K562 (cell line): ENCODE measurements at regions not wholly inside any gene's neighbourhood (a gene's known extent, or its start where the extent isn't known, plus 50 kb on each side); places are given as distances from the start of the nearest gene placed in this dataset.

Source experiments
- ATAC-seq: fragments of 200-7000 bp; cut with Tn5 transposase; 3 replicates; pipeline ENCODE4 v1.9.1; 2020; ENCODE audit warnings: moderate library complexity
- BruUV-seq: library from RNA; stranded (reverse); fragments of 400-500 nt; replicated peaks from 2 replicates; lab custom pipeline; 2021; lab: Mats Ljungman, UMichigan
- CTCF ChIA-PET: fragments of 300-600 bp; formaldehyde crosslinking; extraction: SDS; loops from one replicate; lab custom pipeline; 2021; ENCODE audit warnings: low intra/inter-chr PET ratio; lab: Yijun Ruan, JAX
- POLR2A ChIA-PET: fragments of 300-600, 350-650 bp; sonication (Branson Sonifier 250); formaldehyde crosslinking; extraction: SDS; loops from one replicate; lab custom pipeline; 2021; ENCODE audit warnings: antibody characterized with exemption, inconsistent platforms; lab: Yijun Ruan, JAX
- DNase-seq, 4 experiments: peaks; one replicate each; pipeline versions ENCODE4 v3.0.0 to v3.0.0-alpha.2; 2011 to 2018; ENCODE audit warnings: low spot score in 3 of 4, mixed read lengths in 3 of 4; ENCODE audit errors: extremely low read depth in 1 of 4
- FAIRE-seq: peaks from 2 replicates; lab custom pipeline; 2011; peaks lifted over from hg19 to GRCh38; lab: Jason Lieb, UNC
- H2AFZ ChIP-seq: 2 replicates; pipeline ENCODE4 v1.6.0; 2011; ENCODE audit warnings: low read depth, low read length, control low read depth, inconsistent platforms
- H3K27ac ChIP-seq: fragments of 200-600 bp; 3 replicates; pipeline ENCODE4 v1.8.0; 2011; ENCODE audit warnings: low read depth, mild to moderate bottlenecking, control low read depth, inconsistent platforms, low read length, moderate library complexity, mixed read lengths; ENCODE audit errors: extremely low read depth
- H3K27me3 ChIP-seq, 2 experiments: fragments of 300-600 bp in 1 of 2; 2 replicates in 1 of 2; 3 replicates in 1 of 2; pipeline versions ENCODE4 v1.6.0 to v1.8.0; 2011; ENCODE audit warnings: inconsistent platforms in 2 of 2, low read length in 2 of 2, mild to moderate bottlenecking in 1 of 2, mixed read lengths in 1 of 2, moderate library complexity in 1 of 2; ENCODE audit not compliant: control insufficient read depth in 2 of 2, insufficient read depth in 2 of 2
- H3K36me3 ChIP-seq: fragments of 300-600 bp; 3 replicates; pipeline ENCODE4 v1.8.0; 2011; ENCODE audit warnings: mild to moderate bottlenecking, low read length, inconsistent platforms; ENCODE audit not compliant: control insufficient read depth, insufficient read depth
- H3K4me1 ChIP-seq, 2 experiments: fragments of 200-600 bp in 1 of 2; replicated peaks in 1 of 2; 2 replicates in 1 of 2; 3 replicates in 1 of 2; pipeline versions ENCODE4 v1.5.1 to v1.8.0; 2011; ENCODE audit warnings: inconsistent platforms in 2 of 2, low read length in 2 of 2, mild to moderate bottlenecking in 1 of 2, mixed read lengths in 1 of 2, moderate library complexity in 1 of 2; ENCODE audit not compliant: control insufficient read depth in 2 of 2, insufficient read depth in 2 of 2
- H3K4me2 ChIP-seq: 2 replicates; pipeline ENCODE4 v1.6.1; 2011; ENCODE audit warnings: low read length, control low read depth, inconsistent platforms, mixed read lengths; ENCODE audit not compliant: insufficient read depth
- H3K4me3 ChIP-seq: fragments of 200-600 bp; sonication (generic), shearing (Covaris generic); 2 replicates; pipeline ENCODE4 v1.5.1; 2016; ENCODE audit warnings: control low read depth, inconsistent platforms
- H3K79me2 ChIP-seq: fragments of 200-600 bp; 3 replicates; pipeline ENCODE4 v1.8.0; 2011; ENCODE audit warnings: low read length, inconsistent platforms; ENCODE audit not compliant: control insufficient read depth, insufficient read depth
- H3K9ac ChIP-seq, 2 experiments: 2 replicates each; pipeline versions ENCODE4 v1.6.0 to v1.6.1; 2011; ENCODE audit warnings: low read depth in 2 of 2, low read length in 2 of 2, control low read depth in 1 of 2, inconsistent platforms in 1 of 2, mild to moderate bottlenecking in 1 of 2, mixed read lengths in 1 of 2; ENCODE audit not compliant: insufficient read depth in 1 of 2
- H3K9me1 ChIP-seq: one replicate; pipeline ENCODE4 v1.6.0; 2011; ENCODE audit warnings: inconsistent platforms, mild to moderate bottlenecking, low read length, moderate library complexity; ENCODE audit not compliant: control insufficient read depth, insufficient read depth
- H3K9me3 ChIP-seq: replicated peaks from 2 replicates; pipeline ENCODE4 v1.5.1; 2011; ENCODE audit warnings: low read depth, low read length, inconsistent platforms; ENCODE audit not compliant: control insufficient read depth, insufficient read depth
- H4K20me1 ChIP-seq: replicated peaks from 2 replicates; pipeline ENCODE4 v1.6.1; 2011; ENCODE audit warnings: low read length, inconsistent platforms, mixed read lengths; ENCODE audit not compliant: control insufficient read depth, insufficient read depth
- HMBOX1 ChIP-seq: sonication (generic); IDR thresholded peaks from 2 replicates; pipeline ENCODE4 v1.6.1; 2016
- PHTF2 ChIP-seq: fragments of 250-450 bp; sonication (Bioruptor Pico); IDR thresholded peaks from 2 replicates; pipeline ENCODE4 v1.5.0; 2021; ENCODE audit warnings: mild to moderate bottlenecking
- RBFOX2 ChIP-seq: fragments of 200-400 bp; formaldehyde crosslinking; IDR thresholded peaks from 2 replicates; pipeline ENCODE4 v1.6.1; 2017; ENCODE audit warnings: low read depth, mild to moderate bottlenecking, low read length, moderate library complexity
- SAFB ChIP-seq: fragments of 200-400 bp; formaldehyde crosslinking; IDR thresholded peaks from 2 replicates; pipeline ENCODE4 v1.6.1; 2017; ENCODE audit warnings: low read depth, low read length, borderline replicate concordance
- SFPQ ChIP-seq: fragments of 200-400 bp; formaldehyde crosslinking; IDR thresholded peaks from 2 replicates; pipeline ENCODE4 v1.6.1; 2017; ENCODE audit warnings: mild to moderate bottlenecking, low read depth, low read length, moderate library complexity
- TBP ChIP-seq: optimal IDR thresholded peaks from 2 replicates; pipeline ENCODE3; 2011; ENCODE audit warnings: low read depth, low read length, improper control_type of control experiment
- THAP12 ChIP-seq: fragments of 250-450 bp; sonication (Bioruptor Pico); IDR thresholded peaks from 2 replicates; pipeline ENCODE4 v1.9.0; 2021; ENCODE audit warnings: mild to moderate bottlenecking, inconsistent platforms
- ZBTB34 ChIP-seq: fragments of 250-450 bp; sonication (Bioruptor Pico); IDR thresholded peaks from 2 replicates; pipeline ENCODE4 v1.8.0; 2021; ENCODE audit warnings: mild to moderate bottlenecking, moderate library complexity
- ZNF212 ChIP-seq: fragments of 450-650 bp; formaldehyde crosslinking; IDR thresholded peaks from 2 replicates; pipeline ENCODE4 v1.4.0; 2020; ENCODE audit warnings: mild to moderate bottlenecking
- ZNF23 ChIP-seq: fragments of 250-450 bp; sonication (Bioruptor Pico); IDR thresholded peaks from 2 replicates; pipeline ENCODE4 v1.4.0; 2020; ENCODE audit warnings: mild to moderate bottlenecking
- ZNF274 ChIP-seq: IDR thresholded peaks from 2 replicates; pipeline ENCODE4 v1.6.1; 2011; ENCODE audit warnings: low read depth, mild to moderate bottlenecking, low read length, moderate library complexity, borderline replicate concordance
- ZNF316 ChIP-seq: fragments of 450-650 bp; IDR thresholded peaks from 2 replicates; pipeline ENCODE4 v1.6.1; 2016
- ZNF644 ChIP-seq: fragments of 200-800 bp; sonication (Bioruptor generic); IDR thresholded peaks from 2 replicates; pipeline ENCODE4 v1.6.1; 2016; ENCODE audit warnings: low read depth, missing genetic modification characterization, missing compliant biosample characterization
- WGBS: fragments of 100-300 bp; shearing (Covaris generic); methylation state at CpG from one replicate; pipeline ENCODE4 v1.1.6; 2016; ENCODE audit warnings: low coverage, mixed read lengths; ENCODE audit not compliant: insufficient coverage; ENCODE audit errors: missing lambda C conversion rate; 5-methylcytosine and 5-hydroxymethylcytosine counted together
- in situ Hi-C: fragments of 300-500 bp; cut with MboI; formaldehyde crosslinking; loops from 4 replicates; pipeline ENCODE4 v1.15.0; 2018; ENCODE audit warnings: inconsistent platforms, mixed read lengths
- intact Hi-C: fragments of 100-400 bp; cut with micrococcal nuclease; formaldehyde crosslinking; loops from 2 replicates; pipeline ENCODE4 v1.14.2; 2022

GRCh38 chr3:106811376-106811775 lies 565.9 kb upstream of the CCDC54 start:
- in situ Hi-C loops: no loop called here
- no TSS peak for BruUV-seq
- H3K4me3 ChIP-seq: no peak overlapping the region

More at GRCh38 chr3:106811376-106811775, 565.9 kb upstream of the CCDC54 start:
- intact Hi-C loops: no loop called here
- H3K9me3 ChIP-seq: no peaks in the 10 kb centered on the region
- H3K9me1 ChIP-seq: no peaks in the 10 kb centered on the region
- no peaks in the 10 kb centered on the region for H3K79me2 ChIP-seq
- ATAC-seq (no peak), DNase-seq (no peak), FAIRE-seq (no peak)
- no peak overlapping the region for H3K27ac ChIP-seq
- 0% methylated on average over 3 of the region's 3 CpGs for WGBS
- H3K36me3 ChIP-seq: no peaks in the 10 kb centered on the region
- no peaks in the 10 kb centered on the region for H3K4me1 ChIP-seq
- no peaks in the 10 kb centered on the region for H4K20me1 ChIP-seq
- ChIA-PET POLR2A (no interaction called here), CTCF (no interaction called here)
- TF ChIP-seq ZBTB34 (CRISPR knock-in tag) (no peak), ZNF316 (no peak), ZNF212 (CRISPR knock-in tag) (no peak), ZNF644 (no peak), ZNF23 (CRISPR knock-in tag) (no peak), TBP (no peak), RBFOX2 (no peak), THAP12 (CRISPR knock-in tag) (no peak), SAFB (no peak), HMBOX1 (no peak), ZNF274 (no peak), SFPQ (no peak), PHTF2 (CRISPR knock-in tag) (no peak)
- no peak overlapping the region for H2AFZ ChIP-seq
- no peak overlapping the region for H3K9ac ChIP-seq
- H3K4me2 ChIP-seq: no peak overlapping the region
- no peaks in the 10 kb centered on the region for H3K27me3 ChIP-seq
